ENCODE measurements at regions not wholly inside any gene's neighbourhood (a gene's known extent, or its start where the extent isn't known, plus 50 kb on each side); places are given as distances from the start of the nearest gene placed in this dataset.

DNA sequence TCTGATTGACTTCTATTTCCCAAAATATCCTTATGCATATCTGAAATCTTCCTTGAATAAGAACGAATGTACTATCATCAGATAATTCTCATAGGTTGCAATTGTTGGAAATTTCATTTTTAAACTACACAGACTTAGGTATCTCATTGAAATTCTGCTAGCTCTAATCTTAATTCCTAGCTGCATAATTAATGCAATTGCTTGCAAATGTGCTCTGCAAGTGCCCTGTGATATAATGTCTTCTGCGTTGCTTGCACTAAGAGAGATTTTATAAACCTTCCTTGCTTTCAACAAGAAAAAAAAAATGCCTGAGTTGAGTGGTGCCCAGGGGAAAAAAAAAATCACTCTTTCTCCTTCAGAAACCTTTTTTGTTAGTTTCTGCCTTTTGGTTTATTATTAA is 354.9 kb downstream of the TFAP2A start:
- no peak for TF ChIP-seq FOSL2 (CRISPR knock-in tag; IDR thresholded peaks at IDR 0.05)
- TF ChIP-seq, protein P1, sequence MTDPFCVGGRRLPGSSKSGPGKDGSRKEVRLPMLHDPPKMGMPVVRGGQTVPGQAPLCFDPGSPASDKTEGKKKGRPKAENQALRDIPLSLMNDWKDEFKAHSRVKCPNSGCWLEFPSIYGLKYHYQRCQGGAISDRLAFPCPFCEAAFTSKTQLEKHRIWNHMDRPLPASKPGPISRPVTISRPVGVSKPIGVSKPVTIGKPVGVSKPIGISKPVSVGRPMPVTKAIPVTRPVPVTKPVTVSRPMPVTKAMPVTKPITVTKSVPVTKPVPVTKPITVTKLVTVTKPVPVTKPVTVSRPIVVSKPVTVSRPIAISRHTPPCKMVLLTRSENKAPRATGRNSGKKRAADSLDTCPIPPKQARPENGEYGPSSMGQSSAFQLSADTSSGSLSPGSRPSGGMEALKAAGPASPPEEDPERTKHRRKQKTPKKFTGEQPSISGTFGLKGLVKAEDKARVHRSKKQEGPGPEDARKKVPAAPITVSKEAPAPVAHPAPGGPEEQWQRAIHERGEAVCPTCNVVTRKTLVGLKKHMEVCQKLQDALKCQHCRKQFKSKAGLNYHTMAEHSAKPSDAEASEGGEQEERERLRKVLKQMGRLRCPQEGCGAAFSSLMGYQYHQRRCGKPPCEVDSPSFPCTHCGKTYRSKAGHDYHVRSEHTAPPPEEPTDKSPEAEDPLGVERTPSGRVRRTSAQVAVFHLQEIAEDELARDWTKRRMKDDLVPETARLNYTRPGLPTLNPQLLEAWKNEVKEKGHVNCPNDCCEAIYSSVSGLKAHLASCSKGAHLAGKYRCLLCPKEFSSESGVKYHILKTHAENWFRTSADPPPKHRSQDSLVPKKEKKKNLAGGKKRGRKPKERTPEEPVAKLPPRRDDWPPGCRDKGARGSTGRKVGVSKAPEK (CRISPR knock-in tag; IDR thresholded peaks at IDR 0.05; ENCODE audit: borderline replicate concordance), result no peak
- no peak for TF ChIP-seq POLR2A (IDR thresholded peaks at IDR 0.05; ENCODE audit: insufficient read depth in 1 of 2, low read depth in 2 of 2, low read length in 2 of 2)
- no peak for TF ChIP-seq GABPA (IDR thresholded peaks at IDR 0.05; ENCODE audit: low read depth, low read length)
- no peak for TF ChIP-seq GABPA (CRISPR knock-in tag; IDR thresholded peaks at IDR 0.05; ENCODE audit: low read depth)
- TF ChIP-seq ZBTB21 (CRISPR knock-in tag; IDR thresholded peaks at IDR 0.05), result no peak
- no peak for TF ChIP-seq MEIS1 (CRISPR knock-in tag; IDR thresholded peaks at IDR 0.05; ENCODE audit: borderline replicate concordance)
- TF ChIP-seq PHF8 (CRISPR knock-in tag; IDR thresholded peaks at IDR 0.05), result no peak
- no peak for TF ChIP-seq MXI1 (IDR thresholded peaks at IDR 0.05; ENCODE audit: borderline replicate concordance, low read depth, low read length)

Measured in HepG2 (cell line).